ENCODE measurements at regions not wholly inside any gene's neighbourhood (a gene's known extent, or its start where the extent isn't known, plus 50 kb on each side); places are given as distances from the start of the nearest gene placed in this dataset.

DNA sequence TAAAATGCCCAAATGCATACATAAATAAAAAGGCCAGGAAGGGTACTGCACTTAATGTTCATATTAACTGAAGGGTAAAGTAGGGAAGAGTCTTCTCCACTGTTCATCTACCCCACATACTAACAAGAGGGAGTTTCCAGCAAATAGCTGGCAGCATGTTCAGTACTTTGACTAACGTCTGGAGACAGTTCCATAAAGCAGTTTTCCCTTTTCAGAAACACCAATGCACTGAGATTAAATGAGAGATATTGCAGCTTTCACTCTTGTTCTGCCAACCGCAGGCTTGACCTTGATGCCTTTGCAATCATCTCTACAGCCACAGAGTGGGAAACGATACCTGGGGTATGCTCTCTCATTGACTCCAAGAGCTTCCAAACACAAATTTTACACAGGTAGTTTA is 2123.1 kb upstream of the TENM3 start:
- no peak for DNase-seq (ENCODE audit: low spot score)

DNA sequence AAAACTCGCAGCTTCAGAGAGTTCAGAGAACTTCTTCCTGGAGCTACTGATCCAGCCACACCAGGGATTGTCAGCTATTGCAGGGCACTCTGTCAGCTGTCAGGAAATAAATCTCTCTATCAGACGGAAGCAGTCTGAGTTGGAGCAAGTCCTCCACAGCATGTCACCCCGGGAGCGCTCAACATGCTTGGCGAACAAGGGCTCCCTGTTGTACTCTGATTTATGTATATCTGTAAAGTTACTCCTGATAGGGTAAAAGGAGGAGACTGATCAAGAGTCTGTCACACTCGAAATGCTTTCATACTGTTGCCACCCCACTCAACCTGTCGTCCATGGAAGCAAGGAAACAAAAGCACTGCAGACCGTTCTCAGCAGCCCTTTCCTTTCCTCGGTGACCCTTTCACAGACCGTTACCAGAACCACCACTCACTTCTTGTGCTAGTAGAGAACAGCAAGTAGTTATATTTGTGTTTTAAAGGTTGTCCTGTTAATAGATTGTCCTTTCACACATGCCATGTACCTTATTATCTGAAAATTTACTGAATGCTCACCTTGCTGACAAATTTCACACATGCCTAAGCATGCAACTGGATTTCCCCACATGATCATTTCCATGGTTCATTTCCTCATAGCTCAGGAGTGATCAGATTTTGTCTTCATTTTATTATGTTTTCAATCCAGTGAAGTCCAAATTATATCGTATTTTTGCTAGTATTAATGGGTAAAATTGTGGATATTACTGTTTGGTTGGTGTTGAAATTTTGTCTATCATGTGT is 2108.9 kb upstream of the TENM3 start:
- no peak for DNase-seq (ENCODE audit: low spot score)

DNA sequence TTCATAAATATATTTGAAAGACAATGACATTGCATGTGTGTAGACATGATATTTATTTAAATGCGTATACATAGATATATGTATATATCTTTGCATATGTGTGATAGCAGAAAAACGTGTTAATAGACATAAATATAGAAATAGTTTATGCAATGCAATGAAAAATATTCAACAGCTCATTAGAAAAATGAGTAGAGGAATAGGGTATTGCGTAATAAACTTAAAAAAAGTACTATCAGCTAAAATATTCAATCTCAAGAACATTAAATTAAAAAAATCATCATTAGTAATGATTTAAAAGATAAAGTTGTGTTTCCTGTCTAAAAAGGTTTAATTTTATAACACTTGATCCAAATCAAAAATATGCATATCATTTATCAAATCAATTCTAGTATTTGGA is 2101.5 kb upstream of the TENM3 start:
- DNase-seq (ENCODE audit: low spot score), result no peak

DNA sequence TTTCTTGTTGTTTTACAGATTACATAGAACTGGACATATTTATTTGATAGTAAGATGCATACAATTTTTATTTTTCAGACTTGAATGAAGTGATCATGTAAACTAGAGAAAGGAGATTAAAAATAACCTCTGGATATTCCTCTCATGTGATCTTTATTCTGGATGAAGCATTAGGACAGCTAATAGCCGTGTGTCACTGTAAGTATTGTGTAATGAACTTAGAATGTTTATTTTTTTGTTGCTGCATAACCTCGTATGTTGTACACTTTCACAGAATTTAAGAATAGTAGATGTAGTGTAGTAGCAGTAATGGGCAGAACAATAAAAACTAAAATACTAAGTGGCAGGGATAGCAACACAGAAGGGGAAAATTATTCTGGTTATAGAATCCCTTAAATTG is 2094.5 kb upstream of the TENM3 start:
- no peak for DNase-seq (ENCODE audit: low spot score)

DNA sequence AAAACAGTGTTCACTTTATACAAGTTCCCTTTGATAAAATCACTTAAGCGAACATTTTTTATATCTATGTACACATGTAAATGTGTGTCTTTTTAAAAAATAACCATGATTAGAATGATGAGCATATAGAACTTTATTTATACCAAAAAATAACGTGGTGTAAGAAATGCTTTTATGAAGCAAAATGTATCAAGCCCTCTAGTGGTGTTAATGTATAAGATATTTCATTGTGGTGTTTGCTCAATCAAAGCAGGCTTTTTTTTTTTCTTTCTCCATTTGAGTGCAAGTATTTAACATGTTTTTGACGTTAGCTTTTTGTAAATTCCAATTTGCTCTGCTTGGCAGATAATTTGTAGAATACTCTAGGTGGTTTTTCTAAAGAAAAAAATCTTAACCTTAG is 2092.4 kb upstream of the TENM3 start:
- no peak for DNase-seq (ENCODE audit: low spot score)

DNA sequence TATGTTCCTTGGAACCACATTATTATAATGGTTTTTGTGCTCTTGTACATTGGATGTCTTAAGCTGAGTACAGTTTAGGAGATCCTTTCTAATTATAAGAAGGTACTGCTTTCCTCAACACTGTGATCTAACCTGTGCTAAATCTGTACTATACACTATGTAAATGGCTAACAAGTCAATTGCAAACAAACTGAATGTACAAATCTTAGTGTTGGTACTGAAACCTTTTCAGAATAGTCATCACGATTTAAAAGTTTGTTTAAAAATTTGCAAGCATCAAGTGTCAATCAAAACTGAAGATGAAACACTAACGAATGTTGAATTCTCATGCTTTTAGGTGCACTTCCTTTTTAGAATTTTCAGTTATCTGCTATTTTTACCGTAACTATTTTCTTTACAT is 2090.4 kb upstream of the TENM3 start:
- no peak for DNase-seq (ENCODE audit: low spot score)

DNA sequence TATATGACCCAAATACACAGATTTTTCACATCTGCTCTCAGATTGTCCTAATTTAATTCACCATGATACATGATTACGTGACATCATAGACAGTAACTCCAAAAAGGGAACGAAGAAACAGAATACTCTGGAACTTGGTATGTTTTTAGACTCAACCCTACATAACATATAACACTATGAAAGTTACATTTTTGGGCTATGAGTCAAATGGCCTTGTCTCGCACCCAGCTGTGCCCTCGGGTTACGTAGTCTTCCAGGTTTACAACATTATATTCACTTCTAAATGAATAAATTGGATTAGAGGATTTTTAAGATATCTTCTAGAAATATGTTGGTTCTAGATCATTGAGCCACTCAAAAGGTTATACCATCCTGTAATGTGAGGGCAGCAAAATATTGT is 2089.6 kb upstream of the TENM3 start:
- DNase-seq (ENCODE audit: low spot score), result no peak

DNA sequence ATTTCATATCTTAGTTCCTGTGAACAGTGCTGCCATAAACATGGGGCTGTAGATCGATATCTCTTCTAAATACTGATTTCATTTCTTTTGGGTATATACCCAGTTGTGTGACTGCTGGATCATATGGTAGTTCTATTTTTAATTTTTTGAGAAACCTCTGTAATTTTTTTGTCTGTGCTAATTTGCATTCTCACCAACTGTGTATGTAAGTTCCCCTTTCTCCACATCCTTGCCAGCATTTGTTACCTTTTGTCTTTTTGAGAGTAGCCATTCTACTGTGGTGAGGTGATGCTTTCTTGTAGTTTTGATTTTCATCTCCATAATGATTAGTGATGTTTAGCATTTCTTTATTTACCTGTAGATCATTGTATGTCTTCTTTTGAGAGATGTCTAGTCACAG is 2086.5 kb upstream of the TENM3 start:
- no peak for DNase-seq (ENCODE audit: low spot score)

DNA sequence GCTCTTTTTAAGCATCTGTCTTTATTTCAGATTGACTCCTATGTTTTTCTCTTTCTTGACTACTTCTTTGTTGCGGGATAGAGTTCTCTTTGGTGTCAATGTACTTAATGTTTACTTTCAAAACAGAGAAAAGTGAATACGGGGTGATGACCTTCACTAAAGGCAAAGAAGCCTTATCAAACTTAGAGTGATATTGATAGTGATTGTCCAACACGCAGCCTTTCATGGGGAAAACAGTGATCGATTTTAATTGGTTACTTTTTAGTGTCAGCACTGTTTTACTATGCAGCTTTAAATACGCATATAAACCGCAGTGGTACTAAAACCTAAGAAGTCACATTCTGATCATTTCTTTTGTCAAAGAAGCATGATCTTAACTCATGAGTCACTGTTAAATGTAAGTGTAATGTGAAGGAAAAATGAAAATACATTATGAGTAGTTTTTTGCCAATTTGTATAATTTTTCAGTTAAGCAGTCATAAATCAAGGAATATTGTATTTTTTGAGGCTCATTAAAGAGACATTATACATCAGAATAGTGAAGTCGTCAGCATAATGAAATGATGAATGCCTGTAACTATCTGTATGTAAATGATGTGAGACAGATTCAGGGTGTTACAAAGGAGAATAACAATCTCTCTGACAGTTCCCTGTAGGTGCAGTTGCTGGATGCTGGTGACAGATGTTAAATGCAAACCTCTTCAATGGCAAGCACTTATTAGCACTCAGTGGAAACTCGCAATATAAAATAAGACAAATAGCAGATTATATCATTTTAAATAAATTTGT is 2082.8 kb upstream of the TENM3 start:
- no peak for DNase-seq (ENCODE audit: low spot score)

DNA sequence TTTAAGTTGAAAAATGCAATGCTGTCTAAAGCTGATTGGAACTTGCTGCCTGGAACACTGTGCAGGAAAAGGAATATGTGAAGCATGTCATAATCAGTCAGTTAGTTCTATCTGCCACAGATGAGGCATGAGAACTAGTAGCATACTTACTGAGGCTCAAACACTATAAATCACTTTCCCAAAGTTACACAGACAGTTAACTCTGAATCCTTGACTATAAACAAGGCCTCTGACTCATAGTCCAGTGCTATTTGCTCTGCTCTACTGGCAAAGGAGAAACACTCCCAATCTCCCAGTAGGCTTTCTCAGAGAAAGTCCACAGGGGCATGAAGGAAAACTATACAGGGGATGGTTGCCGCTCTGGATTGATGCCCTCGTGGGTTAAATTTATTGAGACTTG is 2078.4 kb upstream of the TENM3 start:
- DNase-seq (ENCODE audit: low spot score), result no peak

DNA sequence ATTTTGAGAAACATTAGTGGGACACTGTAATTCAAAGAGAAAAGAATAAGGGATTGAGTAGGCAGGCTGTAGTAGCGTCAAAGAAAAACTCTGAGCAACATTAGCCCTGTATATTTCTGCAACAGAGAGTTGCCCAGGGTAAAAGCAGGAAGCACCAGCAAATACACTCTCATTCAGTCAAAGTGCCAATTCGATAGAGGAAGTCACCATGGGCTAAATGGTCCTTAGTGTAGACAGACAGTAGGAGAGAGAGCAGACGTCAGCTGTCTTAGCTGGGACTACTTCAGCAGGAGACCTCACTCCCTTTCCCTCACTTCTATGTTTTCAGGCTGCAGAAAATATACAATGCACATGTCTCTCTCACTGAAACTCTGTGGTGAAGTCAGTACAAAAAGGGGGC is 2073.8 kb upstream of the TENM3 start:
- DNase-seq (ENCODE audit: low spot score), result no peak

DNA sequence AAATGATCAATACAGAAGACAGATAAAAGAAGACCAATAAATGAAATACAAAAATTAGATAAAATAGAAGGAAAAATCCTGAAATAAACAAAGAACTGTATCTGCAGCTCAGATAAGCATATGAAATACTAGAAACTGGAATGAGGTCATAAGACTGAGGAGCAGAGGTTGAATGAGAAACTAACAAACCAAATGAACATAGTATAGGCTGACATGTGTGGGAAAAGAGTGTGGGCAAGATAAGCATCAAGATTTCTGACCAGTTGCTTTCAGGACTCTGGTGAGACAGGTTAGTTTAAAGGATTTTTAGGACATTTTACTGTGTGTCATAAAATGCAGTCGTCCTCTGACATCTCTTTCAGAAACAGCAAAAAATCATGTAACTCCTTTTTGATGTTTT is 2073.2 kb upstream of the TENM3 start:
- DNase-seq (ENCODE audit: low spot score), result no peak

DNA sequence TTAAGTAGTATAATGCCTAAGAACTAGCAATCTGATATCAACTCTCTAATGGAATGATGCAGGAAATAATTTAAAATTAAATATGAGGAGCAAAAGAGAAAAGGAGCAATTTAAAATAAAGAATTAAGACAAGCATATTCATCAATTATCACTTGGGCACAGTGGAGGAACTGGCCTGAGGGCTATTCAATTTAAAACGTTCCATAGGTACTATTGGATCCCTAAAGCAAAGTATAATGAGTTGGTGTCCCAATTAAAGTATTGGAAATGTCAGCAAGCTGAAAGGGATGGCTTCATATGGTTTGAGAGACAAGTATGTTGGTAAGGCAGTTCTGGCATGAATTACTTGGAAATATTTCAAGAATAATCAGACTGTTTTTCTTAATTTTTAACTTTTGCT is 2064.1 kb upstream of the TENM3 start:
- no peak for DNase-seq (ENCODE audit: low spot score)

DNA sequence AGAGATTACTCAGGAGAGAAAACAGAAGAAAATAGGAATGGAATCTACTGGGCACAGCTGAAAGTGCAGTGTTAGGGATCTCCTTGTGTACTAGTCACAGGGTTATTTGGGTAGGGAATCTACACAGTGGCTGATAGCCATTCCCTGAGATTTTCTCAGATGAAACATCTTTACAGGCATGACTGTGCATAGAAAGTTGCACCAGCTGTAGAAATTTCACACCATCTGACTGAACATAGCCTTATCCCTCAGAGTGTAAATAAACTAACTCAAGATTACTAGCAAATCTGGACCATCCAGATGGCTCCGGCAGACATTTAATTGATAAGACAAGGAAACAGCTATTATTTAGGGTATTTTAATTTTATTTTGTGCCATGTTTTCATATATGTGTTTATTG is 2053.5 kb upstream of the TENM3 start:
- no peak for DNase-seq (ENCODE audit: low spot score)

DNA sequence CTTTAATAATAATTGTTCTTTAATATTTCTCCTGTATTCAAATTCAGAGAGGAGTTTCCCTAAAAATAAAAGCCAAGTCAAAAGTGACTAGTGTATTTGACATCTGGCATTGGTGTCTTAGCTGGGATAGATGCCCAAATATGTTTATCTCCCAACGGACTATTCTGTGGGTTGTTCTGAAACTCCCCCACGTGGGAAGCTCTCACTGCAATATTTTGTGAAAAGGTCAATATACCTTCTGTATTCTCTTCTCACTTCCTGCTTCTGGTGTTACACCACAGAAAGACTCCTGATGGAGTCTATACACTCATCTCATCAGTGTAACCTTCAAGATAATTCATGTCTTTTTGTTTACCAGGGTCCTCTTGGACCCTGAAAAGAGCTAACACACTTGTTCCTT is 2052.8 kb upstream of the TENM3 start:
- DNase-seq (ENCODE audit: low spot score), result no peak

DNA sequence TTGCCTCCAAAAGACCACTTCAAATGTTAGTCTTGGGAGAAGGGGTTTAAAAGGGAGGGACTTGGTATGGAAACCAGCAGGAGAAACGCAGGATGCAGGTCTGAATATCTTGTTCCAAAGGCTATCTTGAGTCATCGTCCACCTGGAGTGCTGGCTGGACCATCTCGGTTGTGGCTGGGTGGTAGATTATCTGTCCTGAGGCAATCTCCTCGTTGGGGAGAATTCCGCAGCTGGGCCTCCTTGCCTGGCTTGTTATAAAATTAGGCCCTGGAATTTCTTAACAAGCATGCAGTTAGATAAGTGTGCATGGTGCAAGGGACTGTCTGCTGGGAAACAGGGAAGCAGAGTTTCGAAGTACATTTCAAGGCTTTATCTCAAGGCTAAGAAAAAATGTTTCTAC is 2045.7 kb upstream of the TENM3 start:
- no peak for DNase-seq (ENCODE audit: low spot score)

DNA sequence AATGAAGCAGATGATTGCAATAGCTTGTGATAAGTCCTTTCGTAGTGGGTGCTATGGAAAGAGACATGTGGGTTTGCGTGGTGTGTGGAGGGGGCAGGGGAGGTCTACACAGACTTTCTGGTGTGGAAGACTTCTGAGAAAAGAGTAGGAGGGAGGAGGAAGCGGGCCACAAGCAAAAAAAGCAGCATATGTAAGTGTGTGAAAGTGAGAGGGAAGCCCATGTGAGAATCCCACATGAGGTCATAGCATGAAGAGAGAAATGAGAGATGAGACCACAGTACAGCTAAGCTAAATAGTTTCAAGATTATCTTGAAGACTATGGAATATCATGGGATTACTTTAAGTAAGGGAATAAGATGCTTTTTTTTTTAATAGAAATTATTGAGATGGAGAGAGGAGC is 2039.9 kb upstream of the TENM3 start:
- DNase-seq (ENCODE audit: low spot score), result no peak

DNA sequence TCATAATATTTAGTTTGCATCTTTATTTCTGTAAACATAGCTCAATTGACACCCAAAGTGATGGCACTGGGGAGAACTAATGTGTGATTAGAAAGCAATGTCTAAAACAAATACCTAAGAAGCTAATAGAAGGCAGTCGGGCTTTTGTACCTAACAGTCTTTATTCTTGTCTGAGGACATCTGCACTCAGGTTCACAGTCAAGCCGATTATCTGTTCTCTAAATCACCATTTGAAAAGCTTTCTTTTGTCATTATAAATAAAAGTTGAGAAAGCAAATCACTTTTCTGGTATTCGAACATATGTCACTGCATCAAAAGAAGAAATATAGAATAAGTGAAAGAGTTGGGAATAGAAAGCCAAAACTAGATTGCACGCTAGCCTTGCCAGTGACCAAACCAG is 2037.9 kb upstream of the TENM3 start:
- DNase-seq (ENCODE audit: low spot score), result no peak

DNA sequence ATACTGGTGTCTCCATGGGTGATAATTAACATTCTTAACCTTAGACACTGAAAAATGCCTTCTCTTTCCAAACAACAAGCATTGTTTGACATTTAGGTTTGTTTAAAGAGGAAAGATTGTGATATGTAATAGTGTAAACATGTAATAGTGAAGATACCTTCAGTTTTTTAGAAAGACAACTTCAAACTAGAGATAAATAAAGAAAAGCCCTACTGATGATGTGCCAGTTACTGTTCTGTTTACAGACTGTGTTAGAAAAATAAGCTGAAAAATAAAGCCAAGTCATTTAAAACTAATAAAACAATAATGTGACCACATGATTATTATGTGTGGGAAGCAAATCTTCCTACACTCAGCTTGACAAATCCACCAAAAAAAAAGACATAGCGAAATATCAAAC is 2035.3 kb upstream of the TENM3 start:
- no peak for DNase-seq (ENCODE audit: low spot score)

DNA sequence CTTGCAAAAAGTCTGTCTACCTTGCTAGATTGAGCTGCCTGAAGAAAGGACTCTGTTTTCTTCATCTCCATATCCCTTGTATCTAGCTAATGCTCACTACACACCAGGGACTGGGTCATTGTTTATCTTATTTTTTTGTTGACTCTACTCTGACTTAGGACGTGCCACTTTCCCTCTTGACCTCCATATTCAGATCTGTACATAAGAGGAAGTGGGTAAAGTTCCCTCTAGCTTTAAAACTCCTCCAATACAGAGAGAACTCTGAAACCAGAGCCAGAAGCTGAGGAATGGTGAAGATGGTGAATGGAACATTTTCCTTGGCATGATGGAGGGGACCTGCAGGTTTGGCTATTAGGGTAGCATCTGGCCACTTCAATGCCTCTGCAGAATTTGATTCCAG is 2026.1 kb upstream of the TENM3 start:
- DNase-seq (ENCODE audit: low spot score), result no peak

DNA sequence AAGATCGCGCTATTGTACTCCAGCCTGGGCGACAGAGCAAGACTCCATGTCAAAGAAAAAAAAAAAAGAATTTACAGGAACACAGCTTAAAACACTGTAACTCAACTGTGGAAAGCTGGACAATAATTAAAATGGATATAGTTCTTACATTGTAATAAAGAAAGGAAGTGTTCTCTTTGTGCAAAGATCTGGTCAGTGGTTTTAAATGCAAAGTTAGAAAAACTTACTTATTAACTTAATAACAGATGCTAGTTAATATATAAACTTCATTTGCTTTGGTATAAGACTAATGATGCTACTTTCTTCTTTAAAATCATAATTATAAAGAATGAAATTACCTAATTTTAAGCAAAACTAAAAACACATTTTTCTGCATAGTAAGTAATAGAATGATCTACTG is 2024.1 kb upstream of the TENM3 start:
- no peak for DNase-seq (ENCODE audit: low spot score)

DNA sequence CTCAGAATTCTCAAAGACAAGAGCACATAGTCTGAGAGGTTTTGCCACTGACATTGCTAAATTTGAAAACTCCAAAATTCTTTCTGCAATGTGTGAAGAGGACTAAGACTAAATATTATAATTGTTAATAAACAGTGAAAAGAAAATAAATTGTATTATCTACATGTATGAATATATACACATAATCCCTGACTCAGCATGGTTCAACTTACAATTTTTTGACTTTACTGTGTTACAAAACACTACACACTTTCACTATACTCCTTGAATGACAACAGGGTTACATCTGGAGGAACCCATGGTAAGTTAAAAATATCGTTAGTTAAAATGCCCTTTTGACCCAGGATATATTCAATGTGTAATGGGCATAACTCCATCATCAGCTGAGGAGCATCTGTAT is 2017.2 kb upstream of the TENM3 start:
- no peak for DNase-seq (ENCODE audit: low spot score)

DNA sequence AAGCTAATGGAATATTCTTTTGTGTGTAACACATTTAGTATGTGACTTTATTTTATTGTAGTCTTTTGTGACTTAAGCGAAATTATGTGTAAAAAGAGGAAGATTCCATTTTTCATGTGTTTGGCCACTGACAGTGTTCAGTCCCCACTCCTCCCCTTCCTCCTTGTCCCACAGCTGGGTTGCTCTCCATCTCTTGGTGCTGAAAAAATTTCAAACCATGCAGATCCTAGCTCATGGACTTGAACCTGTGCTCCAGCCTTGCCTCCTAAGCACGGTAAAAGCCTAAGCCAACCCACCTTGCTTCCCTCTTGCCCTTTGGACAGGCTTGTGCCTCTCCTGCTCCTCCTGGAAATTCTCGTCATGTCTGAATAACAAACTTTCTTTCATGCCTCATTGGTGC is 2008.5 kb upstream of the TENM3 start:
- DNase-seq (ENCODE audit: low spot score), result no peak

DNA sequence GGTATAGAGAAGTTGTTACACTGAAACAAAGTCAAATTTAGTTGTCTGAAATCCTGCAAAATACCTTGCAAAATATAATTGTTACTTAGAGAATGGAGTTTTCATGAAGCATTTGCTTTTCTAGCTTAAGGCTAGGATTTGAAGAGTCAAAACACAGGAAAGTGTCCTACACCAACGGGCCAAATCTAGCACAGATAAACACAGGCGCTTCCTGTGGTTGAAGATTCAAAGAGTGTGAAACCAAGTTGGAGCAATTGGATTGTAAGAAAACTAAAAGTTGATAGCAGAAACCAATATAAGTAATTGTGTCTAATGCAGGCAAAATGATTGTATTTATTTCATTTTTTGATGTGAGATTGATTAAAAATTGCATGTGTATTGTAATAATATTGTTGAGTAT is 2002.5 kb upstream of the TENM3 start:
- no peak for DNase-seq (ENCODE audit: low spot score)

Data from germinal center (tissue), 1 donor.